SH-SY5Y (cell line): ENCODE measurements at regions not wholly inside any gene's neighbourhood (a gene's known extent, or its start where the extent isn't known, plus 50 kb on each side); places are given as distances from the start of the nearest gene placed in this dataset.

Experiments used
- GATA2 ChIP-seq: IDR thresholded peaks from 2 replicates; pipeline ENCODE4 v1.6.1; 2011; ENCODE audit warnings: mild to moderate bottlenecking, low read depth, low read length
- GATA3 ChIP-seq: IDR thresholded peaks from 2 replicates; pipeline ENCODE4 v1.6.1; 2011; ENCODE audit warnings: low read depth, mild to moderate bottlenecking, low read length, moderate library complexity

- TF ChIP-seq GATA2, result no peak
- no peak for TF ChIP-seq GATA3
Observed at GRCh38 chr11:43619863-43620505, 60.6 kb upstream of the HSD17B12 start.

GRCh38 chr11:43626798-43627197 lies 53.7 kb upstream of the HSD17B12 start:
- TF ChIP-seq GATA3 (no peak), GATA2 (no peak)
